ENCODE measurements at regions not wholly inside any gene's neighbourhood (a gene's known extent, or its start where the extent isn't known, plus 50 kb on each side); places are given as distances from the start of the nearest gene placed in this dataset.

- no peak for DNase-seq (ENCODE audit: low read depth, low spot score)
These were observed 300.2 kb downstream of the FBXW7 start for GRCh38 chr4:152235718-152236117.

GRCh38 chr4:152234571-152234970 lies 301.3 kb downstream of the FBXW7 start:
- DNase-seq (ENCODE audit: low read depth, low spot score), result no peak

GRCh38 chr4:152232271-152232670 lies 303.6 kb downstream of the FBXW7 start:
- DNase-seq (ENCODE audit: low read depth, low spot score), result no peak

DNA sequence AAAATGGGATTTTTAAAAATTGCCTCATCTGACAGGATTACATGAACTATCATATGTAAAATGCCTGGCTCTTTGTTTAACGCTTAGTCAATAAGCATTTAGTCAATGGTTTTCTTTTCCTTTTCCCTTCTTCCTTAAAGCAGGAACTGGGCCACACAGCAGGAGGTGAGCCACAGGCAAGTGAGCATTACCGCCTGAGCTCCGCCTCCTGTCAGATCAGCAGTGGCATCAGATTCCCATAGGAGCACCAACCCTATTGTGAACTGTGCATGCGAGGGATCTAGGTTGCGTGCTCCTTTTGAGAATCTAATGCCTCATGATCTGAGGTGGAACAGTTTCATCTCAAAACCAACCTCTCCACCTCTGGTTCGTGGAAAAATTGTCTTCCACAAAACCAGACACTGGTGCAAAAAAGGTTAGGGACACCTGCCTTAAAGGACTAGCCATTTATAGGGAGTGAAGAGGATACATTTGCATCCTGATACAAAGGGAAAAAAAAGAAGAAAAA lies 306.1 kb downstream of the FBXW7 start:
- no peak for DNase-seq (ENCODE audit: low read depth, low spot score)

DNA sequence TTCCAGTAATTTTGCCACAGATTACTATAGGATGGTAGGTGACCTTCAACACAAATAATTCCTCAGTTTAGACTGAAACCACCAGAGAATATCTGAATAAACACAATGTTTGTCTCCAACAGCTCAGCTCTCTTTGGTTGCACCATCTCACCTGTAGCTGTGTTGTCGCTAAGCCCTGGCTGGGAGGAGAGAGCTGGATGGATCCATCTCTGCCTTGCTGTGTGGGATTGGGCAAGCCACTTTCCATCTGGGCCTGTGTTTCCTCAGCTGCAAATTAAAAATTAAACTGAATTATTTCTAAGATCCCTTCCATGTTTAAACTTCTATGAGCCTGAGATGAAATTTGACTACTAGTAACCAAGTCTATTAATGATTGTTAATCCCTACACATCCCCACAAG lies 310.2 kb downstream of the FBXW7 start:
- no peak for DNase-seq (ENCODE audit: low read depth, low spot score)

DNA sequence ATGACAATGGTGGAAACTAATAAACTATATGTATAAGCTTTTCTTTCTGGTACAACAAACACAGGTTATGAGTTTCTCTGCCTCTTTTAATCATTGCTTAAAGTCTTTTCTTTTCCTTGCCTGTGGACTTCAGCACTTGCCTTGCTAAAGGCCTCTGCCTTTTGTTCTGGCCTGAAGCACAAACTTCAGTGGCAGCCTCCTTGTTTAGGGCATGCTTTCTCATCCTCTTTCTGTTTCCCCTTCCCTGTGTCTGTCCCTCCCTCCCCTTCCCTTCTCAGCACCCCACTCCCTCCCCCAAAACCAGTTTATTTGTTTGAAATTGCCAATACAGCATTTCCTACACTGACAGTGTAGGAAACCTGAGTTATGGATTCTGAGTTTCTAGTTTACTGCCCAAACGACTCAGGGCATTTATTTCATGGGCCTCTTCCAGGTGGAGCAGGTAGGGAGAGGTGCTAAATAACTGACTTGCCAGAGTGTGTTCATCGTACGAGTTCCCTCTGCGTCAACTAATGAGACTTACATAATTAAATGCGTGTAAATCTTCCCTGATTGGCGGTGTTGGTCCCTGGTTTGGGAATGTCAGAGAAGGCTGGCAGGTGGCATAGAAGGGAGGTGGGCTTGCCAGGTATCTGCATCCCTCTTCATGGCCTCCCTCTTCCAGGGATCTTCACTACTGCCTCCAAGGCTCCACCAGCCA lies 311.0 kb downstream of the FBXW7 start:
- no peak for DNase-seq (ENCODE audit: low read depth, low spot score)

DNA sequence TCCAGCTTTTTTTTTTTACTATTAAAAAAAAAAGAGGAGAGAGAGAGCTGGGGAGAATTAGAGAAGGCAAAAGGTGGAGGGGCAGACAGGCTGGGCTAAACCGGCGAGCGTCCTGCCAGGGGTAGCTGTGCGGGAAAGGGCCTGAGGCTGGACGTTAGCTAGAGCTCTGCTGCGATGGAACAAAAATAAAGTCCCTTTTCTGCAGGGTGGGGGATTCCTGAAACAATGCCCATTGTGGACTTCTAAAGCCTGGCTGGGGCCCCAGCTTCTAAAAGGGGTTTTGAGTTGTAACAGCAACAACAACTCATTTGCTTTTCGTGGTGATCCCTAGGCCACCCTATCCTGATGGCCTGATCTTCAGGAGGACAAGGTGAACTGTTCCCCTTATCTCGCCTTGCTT lies 311.7 kb downstream of the FBXW7 start:
- DNase-seq (ENCODE audit: low read depth, low spot score), result no peak

GRCh38 chr4:152223600-152223999 lies 312.3 kb downstream of the FBXW7 start:
- DNase-seq (ENCODE audit: low read depth, low spot score), result no peak

DNA sequence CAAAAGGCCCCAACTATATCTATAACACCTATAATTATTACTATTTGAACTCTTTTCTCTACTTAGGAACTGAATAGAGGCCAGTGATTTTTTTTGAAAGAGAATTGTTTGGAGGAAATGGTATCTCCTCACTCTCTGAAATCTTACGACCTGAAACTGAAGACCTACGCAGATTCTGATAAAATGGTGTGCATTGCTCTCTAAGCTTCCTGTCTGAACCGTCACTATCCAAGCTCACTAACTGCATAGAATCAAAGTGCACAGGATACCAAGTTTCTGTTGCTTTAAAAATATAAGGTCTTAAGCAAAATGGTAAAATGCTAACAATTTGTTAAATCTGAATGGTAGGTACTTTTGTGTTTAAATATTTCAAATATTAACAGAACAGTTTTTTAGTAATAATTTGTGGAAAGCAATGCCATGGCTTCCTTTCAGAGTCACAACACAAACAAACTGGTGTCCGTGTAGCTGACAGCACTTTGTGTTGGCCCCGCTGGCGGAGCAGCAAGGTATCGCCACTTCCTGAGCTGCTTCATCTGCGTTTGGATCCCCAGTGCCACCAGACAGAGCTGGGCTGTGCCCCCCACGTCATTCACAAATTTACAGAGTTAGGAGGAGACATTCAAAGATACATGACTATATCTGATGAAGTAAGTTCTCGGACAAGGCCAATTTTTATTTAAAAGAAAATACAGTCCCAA lies 313.9 kb downstream of the FBXW7 start:
- DNase-seq (ENCODE audit: low read depth, low spot score), result no peak

- DNase-seq (ENCODE audit: low read depth, low spot score), result no peak
These were observed 315.7 kb downstream of the FBXW7 start for GRCh38 chr4:152220201-152220666.

GRCh38 chr4:152218576-152218975 lies 317.3 kb downstream of the FBXW7 start:
- DNase-seq (ENCODE audit: low read depth, low spot score), result no peak

DNA sequence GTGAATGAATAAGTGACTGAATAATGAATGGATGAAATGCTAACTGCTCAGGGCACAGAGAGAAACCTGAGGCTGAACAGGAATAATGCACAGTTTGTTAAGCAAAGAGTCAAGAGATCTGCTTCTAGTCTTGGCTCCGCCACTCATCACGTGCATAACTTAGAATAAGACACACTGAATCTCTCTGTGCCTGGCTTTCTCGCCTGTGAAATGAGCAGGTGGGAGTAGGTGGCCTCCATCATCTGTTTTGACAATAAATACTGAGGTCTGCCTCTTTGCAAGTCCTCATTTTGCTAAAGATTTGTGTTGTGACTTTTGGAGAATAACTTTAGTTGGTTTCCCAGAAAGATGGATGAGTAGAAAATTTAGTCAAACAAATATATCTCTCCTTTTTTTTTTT lies 318.0 kb downstream of the FBXW7 start:
- DNase-seq (ENCODE audit: low read depth, low spot score), result no peak

- no peak for DNase-seq (ENCODE audit: low read depth, low spot score)
These were observed 323.8 kb downstream of the FBXW7 start for GRCh38 chr4:152211936-152212653.

DNA sequence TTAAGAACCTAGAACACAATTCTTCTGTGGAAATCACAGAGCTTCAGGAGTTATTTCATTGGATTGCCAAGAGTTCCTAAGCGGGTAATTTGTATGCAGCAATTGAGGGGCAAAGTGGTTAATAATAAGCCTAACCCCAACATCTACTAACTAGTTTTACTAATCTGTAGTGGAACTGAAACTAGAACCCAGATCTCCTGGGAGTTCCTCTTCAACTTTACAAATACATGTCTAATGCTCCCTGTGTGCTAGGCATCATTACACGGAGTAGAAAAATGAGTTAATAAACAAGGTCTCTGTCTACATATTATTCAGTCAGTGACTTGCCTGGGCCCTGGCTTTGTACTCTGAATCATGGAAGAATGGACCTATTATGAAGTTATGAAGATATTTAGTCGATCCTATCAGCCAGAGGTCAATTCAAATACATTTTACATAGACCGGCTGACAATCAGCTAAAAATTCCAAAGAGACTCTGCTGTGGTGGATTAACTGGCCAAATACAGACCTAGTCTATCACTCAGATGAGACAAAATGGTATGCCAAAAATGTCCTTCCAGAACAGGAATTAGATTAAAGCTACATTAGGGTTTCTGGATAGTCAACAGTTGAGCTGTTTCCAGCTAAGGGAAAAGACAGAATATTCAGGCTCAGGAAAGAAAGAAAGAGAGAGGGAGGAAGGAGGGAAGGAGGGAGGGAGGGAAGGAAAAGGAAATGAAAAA lies 326.0 kb downstream of the FBXW7 start:
- DNase-seq (ENCODE audit: low read depth, low spot score), result no peak

DNA sequence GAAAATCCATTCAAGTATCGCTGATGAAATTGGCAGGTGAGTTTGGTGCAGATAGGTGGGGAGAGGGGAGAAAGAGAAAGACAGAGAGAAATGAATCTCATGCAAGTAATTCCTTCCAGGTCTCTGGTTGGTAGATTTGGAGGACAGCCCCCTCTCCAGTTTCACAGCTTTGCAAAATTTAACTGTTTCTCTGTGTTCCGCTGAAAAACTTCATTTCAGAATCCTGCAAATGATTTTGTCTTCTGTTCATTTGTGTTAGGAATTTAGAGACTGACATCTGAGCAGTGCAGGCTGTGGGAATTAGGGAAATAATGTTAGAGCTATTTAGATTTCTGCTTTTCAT lies 328.5 kb downstream of the FBXW7 start:
- DNase-seq (ENCODE audit: low read depth, low spot score), result no peak

- no peak for DNase-seq (ENCODE audit: low read depth, low spot score)
These were observed 329.1 kb downstream of the FBXW7 start for GRCh38 chr4:152206646-152207377.

GRCh38 chr4:152206185-152206584 lies 329.7 kb downstream of the FBXW7 start:
- no peak for DNase-seq (ENCODE audit: low read depth, low spot score)

DNA sequence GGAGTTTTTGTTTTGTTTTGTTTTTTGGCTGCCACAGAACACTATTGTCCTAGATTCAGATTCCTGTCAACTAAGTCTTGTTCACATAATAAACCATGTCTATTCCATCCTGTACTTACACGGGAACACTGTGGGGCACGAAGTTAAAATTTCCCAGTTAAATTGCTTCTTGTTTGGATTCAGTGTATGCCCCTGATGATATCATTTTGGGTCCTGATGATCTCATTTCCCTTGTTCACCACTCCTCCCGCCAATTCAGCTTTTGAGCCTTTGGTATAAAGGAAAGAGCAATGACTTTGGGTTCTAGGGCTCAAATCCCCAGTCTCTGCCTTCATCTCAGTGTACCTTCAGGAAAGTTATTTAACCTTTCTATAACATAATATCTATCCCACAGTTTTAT lies 333.5 kb downstream of the FBXW7 start:
- no peak for DNase-seq (ENCODE audit: low read depth, low spot score)

DNA sequence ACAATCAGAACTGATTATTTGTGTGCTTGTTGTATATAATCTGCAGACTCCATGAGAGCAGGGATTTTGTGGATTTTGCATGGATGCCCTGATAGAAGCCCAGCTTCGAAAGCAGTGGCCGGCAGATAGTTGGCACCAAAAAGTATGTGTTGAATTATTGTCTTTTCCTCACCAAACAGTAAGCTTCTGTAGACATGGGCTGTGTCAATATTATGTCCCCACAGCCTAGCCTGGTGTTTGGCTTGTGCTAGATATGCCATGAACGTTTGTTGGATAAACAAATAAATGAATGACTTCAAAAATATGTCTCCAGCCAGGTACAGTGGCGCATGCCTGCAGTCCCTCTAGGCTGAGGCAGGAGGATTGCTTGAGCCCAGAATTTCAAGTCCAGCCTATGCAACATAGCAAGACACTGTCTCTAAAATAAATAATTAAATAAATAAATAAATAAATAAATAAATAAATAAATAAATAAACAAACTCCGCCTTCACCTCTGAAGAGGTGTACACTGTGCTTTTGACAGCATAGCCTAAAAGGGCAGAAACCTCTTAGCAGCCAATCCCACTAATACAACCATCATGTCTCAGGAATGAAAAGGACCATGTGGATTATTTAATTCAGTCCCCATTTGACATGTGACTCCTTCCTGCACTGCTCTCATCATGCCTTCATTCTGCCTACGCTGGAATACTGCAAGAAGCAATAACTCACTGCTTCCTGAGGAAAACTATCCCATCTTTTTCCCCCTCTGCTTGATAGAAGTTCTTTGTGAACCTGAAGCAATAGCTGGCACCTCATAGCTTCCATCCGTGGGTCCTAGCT lies 335.2 kb downstream of the FBXW7 start:
- DNase-seq (ENCODE audit: low read depth, low spot score), result no peak

DNA sequence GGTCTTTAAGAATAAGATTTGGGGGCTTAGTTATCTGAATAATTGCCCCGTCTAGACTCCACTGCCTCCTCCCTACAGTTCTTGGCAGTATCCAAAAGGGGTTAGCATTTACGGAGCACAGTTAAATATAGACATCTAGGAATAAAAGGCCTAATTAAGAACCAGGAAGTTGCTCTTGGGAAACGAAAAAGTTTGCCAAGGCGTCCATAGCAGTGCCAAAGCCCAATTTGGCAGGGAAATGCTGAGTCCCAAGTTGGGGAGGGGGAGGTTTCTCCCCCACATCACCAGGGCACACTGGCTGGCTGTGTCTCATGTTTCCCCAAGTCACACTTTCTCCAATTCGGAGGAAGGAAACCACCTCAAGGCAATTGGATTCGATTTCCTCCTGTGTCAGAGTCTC lies 338.7 kb downstream of the FBXW7 start:
- DNase-seq (ENCODE audit: low read depth, low spot score), result no peak
